ENCODE measurements at regions not wholly inside any gene's neighbourhood (a gene's known extent, or its start where the extent isn't known, plus 50 kb on each side); places are given as distances from the start of the nearest gene placed in this dataset.

DNA sequence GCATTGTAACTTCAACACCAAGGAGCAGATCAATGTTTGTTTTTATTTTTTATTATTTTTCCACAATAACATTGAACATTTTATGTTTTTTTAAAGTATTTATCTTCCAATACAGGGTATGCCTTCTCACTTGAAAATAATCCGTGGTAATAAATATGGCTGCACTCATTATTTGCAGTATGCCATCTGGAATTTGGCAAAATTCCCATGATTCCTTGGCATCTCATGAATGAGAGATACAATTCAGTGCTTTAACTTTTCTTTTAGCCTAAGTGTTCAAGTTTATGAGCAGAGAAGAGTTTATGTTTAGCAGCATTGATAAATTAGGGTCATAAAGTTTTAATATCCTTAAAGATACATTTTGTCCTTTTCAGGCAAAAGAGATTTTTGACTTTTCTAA is 1109.6 kb upstream of the ATXN8OS start:
- Mint-ChIP-seq H3K9me3 (peaks cover 37% of the 10 kb centered on the region), H3K4me1 (ENCODE audit: low read depth) (no peaks in the 10 kb centered on the region), H3K27me3 (no peaks in the 10 kb centered on the region), H3K4me3 (no peak overlapping the region), H3K36me3 (ENCODE audit: low read depth) (no peaks in the 10 kb centered on the region), H3K27ac (no peak overlapping the region)
- intact Hi-C loops (cut with micrococcal nuclease): no loop called here

DNA sequence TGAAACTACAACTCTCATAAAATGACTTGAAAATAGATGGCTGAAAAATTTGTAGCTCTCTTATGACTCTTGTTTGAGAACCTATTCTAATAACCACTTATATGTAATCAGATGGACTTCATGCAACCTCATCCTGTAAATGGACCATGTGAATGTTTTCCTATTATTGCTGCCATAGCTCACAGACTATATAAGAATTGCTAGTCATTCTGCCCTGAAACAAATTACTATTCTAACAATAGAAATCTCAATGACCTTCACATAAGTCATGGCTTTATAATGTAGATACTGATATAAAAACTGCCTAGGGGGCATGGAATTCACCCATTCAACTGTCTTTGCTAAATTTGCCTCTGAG is 1111.0 kb upstream of the ATXN8OS start:
- no peaks in the 10 kb centered on the region for H3K36me3 Mint-ChIP-seq (ENCODE audit: low read depth)
- intact Hi-C loops (cut with micrococcal nuclease): no loop called here
- peaks cover 23% of the 10 kb centered on the region for H3K9me3 Mint-ChIP-seq
- no peak overlapping the region for H3K27ac Mint-ChIP-seq
- no peaks in the 10 kb centered on the region for H3K27me3 Mint-ChIP-seq
- H3K4me3 Mint-ChIP-seq: no peak overlapping the region
- H3K4me1 Mint-ChIP-seq (ENCODE audit: low read depth): no peaks in the 10 kb centered on the region

DNA sequence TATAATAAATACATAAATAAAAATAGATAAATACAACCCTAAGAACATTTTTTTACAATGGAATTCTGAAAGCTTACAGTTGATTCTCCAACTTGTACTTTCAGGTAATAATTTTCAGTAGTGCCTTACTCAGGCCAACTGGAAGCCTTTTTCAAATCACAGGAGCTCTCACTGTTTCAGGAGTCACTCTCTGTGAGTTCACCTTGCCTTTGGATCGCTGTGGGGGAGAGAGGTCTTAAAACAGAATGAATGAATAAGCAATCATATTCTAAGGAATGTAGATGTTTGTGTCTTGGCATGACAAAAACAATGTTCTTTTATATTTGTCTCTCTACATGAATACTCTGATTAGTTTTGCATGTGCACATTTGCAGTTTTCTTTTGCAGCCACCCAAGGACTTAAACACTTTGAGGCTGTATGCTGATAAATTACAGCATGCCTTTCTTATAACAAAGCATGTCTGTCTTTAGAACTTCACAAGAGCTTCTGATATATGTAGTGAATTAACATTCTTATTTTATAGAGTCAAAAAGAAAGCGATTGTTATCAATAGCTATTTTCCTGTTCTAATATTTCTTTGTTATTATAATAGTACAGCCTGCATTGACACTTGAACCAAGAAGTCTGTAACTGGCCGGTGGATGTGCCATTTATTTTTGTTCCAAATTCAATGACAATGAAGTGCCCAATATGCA is 1111.5 kb upstream of the ATXN8OS start:
- Mint-ChIP-seq H3K36me3 (ENCODE audit: low read depth) (no peaks in the 10 kb centered on the region), H3K27ac (no peak overlapping the region), H3K9me3 (peaks cover 18% of the 10 kb centered on the region), H3K4me1 (ENCODE audit: low read depth) (no peaks in the 10 kb centered on the region), H3K27me3 (no peaks in the 10 kb centered on the region), H3K4me3 (no peak overlapping the region)
- intact Hi-C loops (cut with micrococcal nuclease): no loop called here

DNA sequence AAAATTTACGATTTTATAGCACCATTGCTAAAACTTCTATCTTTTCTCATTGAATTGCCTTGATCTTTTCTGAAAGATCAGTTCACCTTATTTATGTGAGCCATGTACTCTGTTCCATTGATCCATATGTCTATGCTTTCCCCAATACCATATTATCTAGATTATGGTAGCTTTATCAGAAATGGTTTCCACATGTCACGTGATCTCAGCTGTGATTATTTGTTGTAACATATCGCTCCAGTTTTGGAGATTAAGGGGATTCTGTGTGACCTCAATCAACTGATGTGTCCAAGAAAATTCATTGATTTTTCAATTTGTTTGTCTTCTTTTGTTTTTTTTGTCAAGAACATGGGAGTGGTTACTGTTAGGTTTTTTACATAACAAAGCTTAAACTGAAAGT is 1114.5 kb upstream of the ATXN8OS start:
- no peaks in the 10 kb centered on the region for H3K4me1 Mint-ChIP-seq (ENCODE audit: low read depth)
- H3K9me3 Mint-ChIP-seq: no peaks in the 10 kb centered on the region
- H3K36me3 Mint-ChIP-seq (ENCODE audit: low read depth): no peaks in the 10 kb centered on the region
- intact Hi-C loops (cut with micrococcal nuclease): no loop called here
- H3K4me3 Mint-ChIP-seq: no peak overlapping the region
- H3K27ac Mint-ChIP-seq: no peak overlapping the region
- no peaks in the 10 kb centered on the region for H3K27me3 Mint-ChIP-seq

DNA sequence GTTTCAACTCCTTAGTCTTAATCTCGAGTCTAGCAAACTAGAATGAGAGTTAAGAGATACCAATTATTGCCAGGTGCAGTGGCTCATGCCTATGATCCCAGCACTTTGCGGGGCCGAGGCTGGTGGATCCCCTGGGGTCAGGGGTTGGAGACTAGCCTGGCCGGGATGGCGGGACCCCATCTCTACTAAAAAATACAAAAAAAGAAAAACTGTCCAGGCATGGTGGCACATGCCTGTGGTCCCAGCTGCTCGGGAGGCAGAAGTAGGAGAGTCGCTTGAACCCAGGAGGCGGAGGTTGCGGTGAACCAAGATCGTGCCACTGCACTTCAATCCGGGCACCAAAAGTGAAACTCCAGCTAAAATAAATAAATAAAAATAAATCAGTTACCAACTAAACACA is 1119.5 kb upstream of the ATXN8OS start:
- H3K4me1 Mint-ChIP-seq (ENCODE audit: low read depth): no peaks in the 10 kb centered on the region

DNA sequence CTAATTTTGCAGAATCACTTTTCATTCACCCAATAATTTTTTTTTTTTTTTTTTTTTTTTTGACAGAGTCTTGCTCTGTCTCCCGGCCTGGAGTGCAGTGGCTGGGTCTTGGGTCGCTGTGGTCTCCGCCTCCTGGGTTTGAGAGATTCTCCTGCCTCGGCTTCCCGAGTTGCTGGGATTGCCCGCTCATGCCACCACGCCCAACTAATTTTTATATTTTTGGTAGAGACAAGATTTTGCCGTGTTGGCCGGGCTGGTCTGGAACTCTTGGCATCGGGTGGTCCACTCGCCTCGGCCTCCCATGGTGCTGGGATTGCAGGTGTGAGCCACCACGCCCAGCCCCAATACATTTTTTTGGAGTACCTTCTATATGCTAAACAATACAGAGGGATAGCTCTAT is 1120.0 kb upstream of the ATXN8OS start:
- intact Hi-C loops (cut with micrococcal nuclease): no loop called here
- no peak overlapping the region for H3K27ac Mint-ChIP-seq
- peaks cover 32% of the 10 kb centered on the region for H3K9me3 Mint-ChIP-seq
- no peaks in the 10 kb centered on the region for H3K4me1 Mint-ChIP-seq (ENCODE audit: low read depth)
- H3K27me3 Mint-ChIP-seq: no peaks in the 10 kb centered on the region
- H3K4me3 Mint-ChIP-seq: no peak overlapping the region
- no peaks in the 10 kb centered on the region for H3K36me3 Mint-ChIP-seq (ENCODE audit: low read depth)

More for the DNA sequence above, 1119.5 kb upstream of the ATXN8OS start:
- intact Hi-C loops (cut with micrococcal nuclease): no loop called here
- no peaks in the 10 kb centered on the region for H3K27me3 Mint-ChIP-seq
- H3K27ac Mint-ChIP-seq: no peak overlapping the region
- no peaks in the 10 kb centered on the region for H3K36me3 Mint-ChIP-seq (ENCODE audit: low read depth)
- peaks cover 28% of the 10 kb centered on the region for H3K9me3 Mint-ChIP-seq
- no peak overlapping the region for H3K4me3 Mint-ChIP-seq

DNA sequence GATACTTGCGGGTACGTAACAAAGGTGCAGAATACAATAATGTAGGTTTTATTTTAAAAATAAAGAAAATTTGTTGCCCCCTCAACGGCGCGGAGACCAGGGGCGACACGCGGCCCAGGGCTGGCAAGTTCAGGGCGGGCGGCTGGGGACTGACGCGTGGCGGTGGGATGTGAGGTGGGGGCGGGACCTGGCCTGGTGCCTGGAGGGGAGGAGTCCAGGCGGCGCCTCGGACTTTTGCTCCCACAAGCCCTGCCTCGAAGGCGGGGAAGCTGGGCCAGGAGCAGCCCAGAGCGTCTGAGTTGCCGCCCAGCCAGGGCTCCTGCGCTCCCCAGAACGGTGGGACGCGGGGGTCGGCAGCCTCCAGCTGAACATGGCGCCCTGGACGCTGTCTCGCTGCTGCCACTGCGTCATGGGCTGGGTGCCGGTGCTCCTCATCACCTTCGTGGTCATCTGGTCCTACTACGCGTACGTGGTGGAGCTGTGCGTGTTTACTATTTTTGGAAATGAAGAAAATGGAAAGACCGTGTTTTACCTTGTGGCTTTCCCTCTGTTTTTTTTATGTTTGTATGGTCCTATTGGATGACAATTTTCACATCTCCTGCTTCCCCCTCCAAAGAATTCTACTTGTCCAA is 1122.8 kb upstream of the ATXN8OS start:
- Mint-ChIP-seq H3K27ac (no peak overlapping the region), H3K36me3 (ENCODE audit: low read depth) (no peaks in the 10 kb centered on the region), H3K27me3 (no peaks in the 10 kb centered on the region), H3K9me3 (peaks cover 37% of the 10 kb centered on the region), H3K4me3 (no peak overlapping the region), H3K4me1 (ENCODE audit: low read depth) (no peaks in the 10 kb centered on the region)
- intact Hi-C loops (cut with micrococcal nuclease): no loop called here

DNA sequence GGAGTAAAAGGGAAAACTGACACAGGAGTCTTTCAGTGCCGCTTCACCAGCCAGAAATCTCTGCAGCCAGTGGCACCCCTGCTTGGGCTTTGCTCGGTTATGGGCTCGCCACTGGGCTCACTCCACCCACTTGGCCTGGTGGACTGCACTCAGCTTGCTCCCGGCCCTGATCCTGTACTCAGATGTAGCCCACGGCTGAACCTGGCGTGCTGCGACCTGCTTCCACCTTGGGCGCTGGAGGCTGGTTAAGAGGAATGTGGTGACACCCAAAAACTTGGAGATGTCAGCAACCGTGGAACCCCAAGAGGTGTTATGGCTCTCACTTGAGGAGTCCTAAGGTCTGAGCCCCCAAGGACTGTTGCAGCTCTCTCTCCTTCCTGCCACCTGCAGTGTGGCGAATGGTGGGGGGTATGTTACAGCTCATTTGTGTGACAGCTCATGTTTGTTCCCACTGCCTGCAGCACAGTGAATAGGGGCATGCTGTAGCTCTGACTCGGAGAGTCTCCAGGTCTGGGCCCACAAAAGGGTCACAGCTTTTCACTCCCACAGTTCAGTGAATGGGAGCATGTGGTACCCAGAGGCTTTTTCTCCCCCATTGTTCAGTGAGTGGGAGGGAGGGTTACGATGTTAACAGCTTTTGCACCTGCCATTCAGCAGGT is 1124.5 kb upstream of the ATXN8OS start:
- Mint-ChIP-seq H3K9me3 (peaks cover 37% of the 10 kb centered on the region), H3K4me3 (no peak overlapping the region), H3K27me3 (no peaks in the 10 kb centered on the region), H3K36me3 (ENCODE audit: low read depth) (no peaks in the 10 kb centered on the region), H3K27ac (no peak overlapping the region), H3K4me1 (ENCODE audit: low read depth) (no peaks in the 10 kb centered on the region)
- intact Hi-C loops (cut with micrococcal nuclease): no loop called here

DNA sequence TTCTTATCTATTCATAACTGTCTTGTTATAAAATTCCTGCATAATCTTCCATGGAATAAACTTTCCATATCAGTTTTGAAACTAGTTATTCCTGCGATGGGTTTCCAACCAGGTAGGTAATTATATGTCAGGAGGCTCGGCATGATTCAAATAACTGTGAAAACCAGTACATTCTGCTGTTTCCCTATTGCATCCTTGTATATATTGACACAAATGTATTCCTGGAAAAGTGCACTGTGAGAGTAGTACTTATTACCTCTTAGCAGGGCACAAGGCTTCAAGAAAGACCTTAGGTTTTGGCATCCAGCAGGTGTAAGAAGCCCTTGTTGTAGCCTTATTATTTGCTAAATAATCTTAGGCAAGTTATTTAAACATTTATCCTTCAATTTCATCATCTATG is 1131.3 kb upstream of the ATXN8OS start:
- H3K27me3 Mint-ChIP-seq: no peaks in the 10 kb centered on the region
- H3K27ac Mint-ChIP-seq: no peak overlapping the region
- H3K36me3 Mint-ChIP-seq (ENCODE audit: low read depth): no peaks in the 10 kb centered on the region
- H3K9me3 Mint-ChIP-seq: no peaks in the 10 kb centered on the region
- H3K4me3 Mint-ChIP-seq: no peak overlapping the region
- H3K4me1 Mint-ChIP-seq (ENCODE audit: low read depth): no peaks in the 10 kb centered on the region
- intact Hi-C loops (cut with micrococcal nuclease): no loop called here

DNA sequence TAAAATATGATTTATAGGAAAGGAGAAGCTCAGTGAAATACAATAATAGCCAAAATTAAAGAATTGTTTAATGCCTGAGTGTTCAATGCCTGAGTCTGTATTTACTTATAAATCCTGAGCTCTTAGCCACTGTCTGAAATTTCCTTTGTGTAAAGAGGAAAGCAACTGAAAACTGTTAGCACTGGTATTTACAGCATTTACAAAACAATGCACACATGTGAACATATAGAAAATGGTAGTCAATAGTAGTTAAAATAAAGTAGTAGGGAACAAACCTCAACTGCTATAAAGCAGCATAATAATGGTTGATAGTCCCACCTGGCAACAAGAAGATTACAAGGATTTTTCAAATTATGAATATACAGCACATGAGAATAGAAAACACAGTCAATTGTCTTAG is 1137.1 kb upstream of the ATXN8OS start:
- H3K27ac Mint-ChIP-seq: no peak overlapping the region
- no peaks in the 10 kb centered on the region for H3K36me3 Mint-ChIP-seq (ENCODE audit: low read depth)
- intact Hi-C loops (cut with micrococcal nuclease): no loop called here
- H3K4me3 Mint-ChIP-seq: no peak overlapping the region
- H3K27me3 Mint-ChIP-seq: no peaks in the 10 kb centered on the region
- peaks cover 9% of the 10 kb centered on the region for H3K9me3 Mint-ChIP-seq
- no peaks in the 10 kb centered on the region for H3K4me1 Mint-ChIP-seq (ENCODE audit: low read depth)

DNA sequence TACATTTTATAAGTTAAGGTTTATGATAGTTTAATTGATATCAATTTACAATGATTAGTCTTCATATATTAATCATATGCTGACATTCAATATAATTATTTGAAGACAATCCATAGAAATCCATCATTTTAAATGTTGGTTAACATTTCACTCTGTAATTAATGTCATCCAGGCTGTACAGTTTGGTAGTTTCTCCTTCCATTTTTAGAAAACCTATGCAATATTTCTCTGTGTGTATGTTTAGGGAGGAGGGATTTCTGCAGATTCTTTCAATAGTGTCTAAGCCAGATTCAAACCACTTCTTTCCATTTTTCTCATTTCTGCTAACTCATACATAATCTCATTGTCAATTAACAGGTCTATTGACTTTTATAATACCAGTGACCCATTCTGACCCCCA is 1159.0 kb upstream of the ATXN8OS start:
- no peaks in the 10 kb centered on the region for H3K4me1 Mint-ChIP-seq (ENCODE audit: low read depth)

DNA sequence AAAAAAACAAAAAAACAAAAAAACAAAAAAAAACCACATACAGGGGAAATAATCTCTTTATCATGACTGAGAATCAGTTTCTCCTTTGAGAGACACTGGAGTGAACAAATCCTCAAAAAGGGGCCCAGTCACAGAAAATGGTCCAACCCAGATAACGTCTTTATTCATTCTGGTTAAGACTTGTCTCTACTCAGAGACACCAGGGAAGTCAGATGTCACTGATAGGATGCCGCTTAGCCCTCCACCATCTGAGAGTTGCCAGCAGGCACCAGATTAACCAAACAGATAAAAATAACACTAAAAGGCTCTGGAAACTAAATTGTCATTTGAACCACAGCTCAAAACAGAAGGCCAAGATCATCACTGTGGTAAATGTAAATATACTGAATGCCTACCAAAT is 1163.4 kb upstream of the ATXN8OS start:
- Mint-ChIP-seq H3K27me3 (no peaks in the 10 kb centered on the region), H3K27ac (no peak overlapping the region), H3K9me3 (peaks cover 24% of the 10 kb centered on the region), H3K4me1 (ENCODE audit: low read depth) (no peaks in the 10 kb centered on the region), H3K36me3 (ENCODE audit: low read depth) (no peaks in the 10 kb centered on the region), H3K4me3 (no peak overlapping the region)
- intact Hi-C loops (cut with micrococcal nuclease): no loop called here

More for the DNA sequence above, 1159.0 kb upstream of the ATXN8OS start:
- H3K27me3 Mint-ChIP-seq: no peaks in the 10 kb centered on the region
- intact Hi-C loops (cut with micrococcal nuclease): no loop called here
- H3K27ac Mint-ChIP-seq: no peak overlapping the region
- no peaks in the 10 kb centered on the region for H3K36me3 Mint-ChIP-seq (ENCODE audit: low read depth)
- H3K9me3 Mint-ChIP-seq: peaks cover 23% of the 10 kb centered on the region
- no peak overlapping the region for H3K4me3 Mint-ChIP-seq

DNA sequence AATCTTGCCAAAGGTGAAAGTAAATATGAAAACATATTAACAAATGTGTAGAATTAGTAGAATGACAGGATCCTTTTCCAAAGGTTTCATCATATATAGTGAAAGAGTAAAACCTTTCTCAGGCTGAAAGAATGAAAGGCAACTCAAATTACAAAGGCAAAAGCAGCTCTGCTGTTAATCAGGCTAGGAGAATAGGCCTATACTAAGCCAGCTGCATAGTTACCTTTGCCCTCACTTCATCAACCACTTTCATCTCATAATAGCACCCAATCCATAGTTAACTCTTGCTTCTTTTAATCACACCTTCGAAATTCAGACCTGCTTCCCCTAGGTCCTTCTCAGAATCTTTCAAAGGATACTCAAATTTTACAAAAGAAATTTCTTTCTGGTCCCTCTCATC is 1167.6 kb upstream of the ATXN8OS start:
- H3K36me3 Mint-ChIP-seq (ENCODE audit: low read depth): no peaks in the 10 kb centered on the region
- no peaks in the 10 kb centered on the region for H3K4me1 Mint-ChIP-seq (ENCODE audit: low read depth)
- no peak overlapping the region for H3K4me3 Mint-ChIP-seq
- intact Hi-C loops (cut with micrococcal nuclease): no loop called here
- H3K27ac Mint-ChIP-seq: no peak overlapping the region
- H3K9me3 Mint-ChIP-seq: peaks cover 37% of the 10 kb centered on the region
- no peaks in the 10 kb centered on the region for H3K27me3 Mint-ChIP-seq

DNA sequence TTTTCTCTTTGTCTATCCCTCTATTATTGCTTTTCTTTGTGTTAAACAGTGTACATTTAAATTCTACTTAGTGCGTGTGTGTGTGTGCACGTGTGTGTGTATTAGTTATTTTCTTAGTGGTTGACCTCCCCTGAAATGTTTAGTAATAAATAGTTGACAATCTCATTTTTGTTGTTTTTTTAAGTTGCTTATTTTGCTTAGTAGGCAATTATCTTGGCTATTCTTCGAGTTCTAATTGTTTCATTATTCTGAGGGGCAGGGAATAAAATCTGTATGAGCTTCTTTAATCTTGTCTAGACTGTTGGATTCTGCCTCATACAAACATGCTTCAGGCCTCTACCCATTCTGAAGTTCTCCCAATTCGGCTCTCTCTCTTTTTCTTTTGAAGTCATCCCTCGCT is 1169.0 kb upstream of the ATXN8OS start:
- Mint-ChIP-seq H3K27ac (no peak overlapping the region), H3K9me3 (peaks cover 26% of the 10 kb centered on the region), H3K4me3 (no peak overlapping the region), H3K27me3 (no peaks in the 10 kb centered on the region), H3K4me1 (ENCODE audit: low read depth) (no peaks in the 10 kb centered on the region), H3K36me3 (ENCODE audit: low read depth) (no peaks in the 10 kb centered on the region)
- intact Hi-C loops (cut with micrococcal nuclease): no loop called here
